ENCODE measurements at regions not wholly inside any gene's neighbourhood (a gene's known extent, or its start where the extent isn't known, plus 50 kb on each side); places are given as distances from the start of the nearest gene placed in this dataset.

DNA sequence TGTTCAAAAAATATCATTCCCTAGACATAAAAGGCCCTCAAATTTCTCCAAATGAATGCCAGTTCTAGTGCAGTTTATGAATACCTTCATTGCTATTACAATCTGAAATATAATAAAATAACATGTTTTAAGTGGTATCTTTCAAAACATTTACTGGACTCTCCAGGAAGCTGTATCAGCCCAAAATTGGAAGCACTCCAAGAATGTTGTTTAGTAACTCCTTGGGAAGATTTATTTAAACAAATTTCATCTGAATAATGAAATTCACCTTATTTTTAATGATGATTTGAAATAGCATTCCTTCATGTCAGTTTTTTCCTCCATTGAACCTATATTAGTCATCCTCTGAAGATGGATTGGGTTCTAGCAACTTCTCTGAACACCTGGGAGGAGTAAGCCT, 217.2 kb upstream of the PCDH18 start:
- TF ChIP-seq, protein P1, sequence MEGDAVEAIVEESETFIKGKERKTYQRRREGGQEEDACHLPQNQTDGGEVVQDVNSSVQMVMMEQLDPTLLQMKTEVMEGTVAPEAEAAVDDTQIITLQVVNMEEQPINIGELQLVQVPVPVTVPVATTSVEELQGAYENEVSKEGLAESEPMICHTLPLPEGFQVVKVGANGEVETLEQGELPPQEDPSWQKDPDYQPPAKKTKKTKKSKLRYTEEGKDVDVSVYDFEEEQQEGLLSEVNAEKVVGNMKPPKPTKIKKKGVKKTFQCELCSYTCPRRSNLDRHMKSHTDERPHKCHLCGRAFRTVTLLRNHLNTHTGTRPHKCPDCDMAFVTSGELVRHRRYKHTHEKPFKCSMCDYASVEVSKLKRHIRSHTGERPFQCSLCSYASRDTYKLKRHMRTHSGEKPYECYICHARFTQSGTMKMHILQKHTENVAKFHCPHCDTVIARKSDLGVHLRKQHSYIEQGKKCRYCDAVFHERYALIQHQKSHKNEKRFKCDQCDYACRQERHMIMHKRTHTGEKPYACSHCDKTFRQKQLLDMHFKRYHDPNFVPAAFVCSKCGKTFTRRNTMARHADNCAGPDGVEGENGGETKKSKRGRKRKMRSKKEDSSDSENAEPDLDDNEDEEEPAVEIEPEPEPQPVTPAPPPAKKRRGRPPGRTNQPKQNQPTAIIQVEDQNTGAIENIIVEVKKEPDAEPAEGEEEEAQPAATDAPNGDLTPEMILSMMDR (conservative IDR thresholded peaks at IDR 0.05; ENCODE audit: low read length) = no peak
- TF ChIP-seq EZH2phosphoT487 (IDR thresholded peaks at IDR 0.05; ENCODE audit: borderline replicate concordance, low read depth, low read length) = no peak
